ENCODE measurements at regions not wholly inside any gene's neighbourhood (a gene's known extent, or its start where the extent isn't known, plus 50 kb on each side); places are given as distances from the start of the nearest gene placed in this dataset.
A peak's percentile ranks its signal among the peaks of the same experiment; 100 is the strongest.

GRCh38 chr21:14321042-14321441 is 61.9 kb downstream of the HSPA13 start:
- H3K4me3 ChIP-seq, result no peak overlapping the region
- no peaks in the 10 kb centered on the region for H3K9me3 ChIP-seq (replicated peaks)
- H3K27me3 ChIP-seq, result no peaks in the 10 kb centered on the region; the same call in 1 of the 2 replicates
- peak in 1 of 2 experiments; percentile 18 for DNase-seq
- no peaks in the 10 kb centered on the region for H3K4me1 ChIP-seq
- no peaks in the 10 kb centered on the region for H3K36me3 ChIP-seq
- no peak overlapping the region for H3K27ac ChIP-seq

DNA sequence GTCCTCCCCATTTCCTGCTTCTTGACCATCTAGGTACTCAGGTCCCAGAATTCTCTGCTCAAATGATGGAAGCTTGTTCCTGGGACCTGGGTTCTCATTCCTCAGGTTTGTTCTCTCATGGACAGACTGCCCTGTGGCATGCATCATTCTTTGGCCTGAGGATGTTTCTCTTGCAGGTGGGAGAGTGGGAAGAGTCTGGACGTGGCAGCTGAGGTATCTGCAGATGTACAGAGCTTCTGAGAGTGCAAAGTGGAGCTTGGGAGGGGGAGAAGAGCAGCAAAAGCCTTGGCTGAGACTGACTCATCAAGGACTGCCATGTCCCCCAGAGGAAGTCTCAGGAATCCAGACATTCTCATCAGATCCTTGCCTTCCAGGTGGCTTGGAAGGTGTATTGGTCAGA is 63.1 kb downstream of the HSPA13 start:
- DNase-seq, result no peak
- H3K27ac ChIP-seq, result no peak overlapping the region
- no peaks in the 10 kb centered on the region; the same call in 1 of the 2 replicates for H3K27me3 ChIP-seq
- H3K36me3 ChIP-seq, result no peaks in the 10 kb centered on the region
- no peaks in the 10 kb centered on the region for H3K9me3 ChIP-seq (replicated peaks)
- H3K4me1 ChIP-seq, result no peaks in the 10 kb centered on the region
- H3K4me3 ChIP-seq, result no peak overlapping the region

GRCh38 chr21:14318578-14318977 is 64.4 kb downstream of the HSPA13 start:
- Histone ChIP-seq H3K4me3 (no peak overlapping the region), H3K27me3 (no peaks in the 10 kb centered on the region; the same call in 1 of the 2 replicates), H3K36me3 (no peaks in the 10 kb centered on the region), H3K27ac (no peak overlapping the region), H3K4me1 (no peaks in the 10 kb centered on the region), H3K9me3 (replicated peaks) (no peaks in the 10 kb centered on the region)
- DNase-seq, result no peak

DNA sequence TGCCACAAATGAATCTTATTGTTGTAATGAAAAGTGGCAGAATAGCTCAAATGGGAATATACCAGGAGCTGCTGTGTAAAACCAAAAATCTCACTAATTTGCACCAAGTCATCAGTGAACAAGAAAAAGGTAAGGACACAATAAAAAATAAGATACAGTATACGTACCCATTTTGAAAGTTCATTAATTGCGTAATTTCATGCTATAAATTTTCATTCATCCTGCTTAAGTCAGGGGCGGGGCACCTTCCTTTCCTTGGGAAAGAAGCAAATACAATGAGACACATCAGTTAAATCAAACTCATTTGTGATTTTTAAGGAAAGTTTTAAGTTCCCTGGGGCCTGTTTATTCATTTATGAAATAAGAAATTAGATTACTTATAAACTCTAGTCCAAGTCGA is 65.4 kb downstream of the HSPA13 start:
- no peaks in the 10 kb centered on the region for H3K9me3 ChIP-seq (replicated peaks)
- H3K27me3 ChIP-seq, result peaks cover 4% of the 10 kb centered on the region; the same call in 1 of the 2 replicates
- no peak overlapping the region for H3K4me3 ChIP-seq
- no peak overlapping the region for H3K27ac ChIP-seq
- no peak for DNase-seq
- no peaks in the 10 kb centered on the region for H3K4me1 ChIP-seq
- no peaks in the 10 kb centered on the region for H3K36me3 ChIP-seq

DNA sequence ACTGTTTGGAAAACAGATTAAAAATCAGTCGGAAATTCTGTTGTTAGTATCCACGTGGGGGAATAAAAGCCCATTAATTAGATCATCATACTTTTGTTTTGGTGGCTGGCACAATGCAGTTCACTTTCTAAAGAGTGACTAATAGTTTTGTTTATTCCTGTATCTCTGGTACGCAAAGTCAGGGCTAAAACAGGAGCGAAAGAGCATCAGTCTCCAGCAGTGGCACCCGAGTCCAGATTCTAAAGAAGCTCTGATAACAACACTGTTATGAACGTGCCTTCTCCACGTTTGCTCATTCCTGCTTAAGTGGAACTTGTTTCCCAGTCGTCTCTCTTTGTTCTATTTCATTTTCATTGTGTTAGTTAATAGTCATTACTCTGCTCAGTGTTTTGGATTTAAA is 69.6 kb downstream of the HSPA13 start:
- H3K4me1 ChIP-seq, result no peaks in the 10 kb centered on the region
- no peaks in the 10 kb centered on the region for H3K36me3 ChIP-seq
- H3K4me3 ChIP-seq, result no peak overlapping the region
- H3K9me3 ChIP-seq (replicated peaks), result no peaks in the 10 kb centered on the region
- H3K27ac ChIP-seq, result no peak overlapping the region
- no peak for DNase-seq
- H3K27me3 ChIP-seq, result 0 out of 2 replicates have a peak, but pooled peaks cover 4% of the 10 kb centered on the region

DNA sequence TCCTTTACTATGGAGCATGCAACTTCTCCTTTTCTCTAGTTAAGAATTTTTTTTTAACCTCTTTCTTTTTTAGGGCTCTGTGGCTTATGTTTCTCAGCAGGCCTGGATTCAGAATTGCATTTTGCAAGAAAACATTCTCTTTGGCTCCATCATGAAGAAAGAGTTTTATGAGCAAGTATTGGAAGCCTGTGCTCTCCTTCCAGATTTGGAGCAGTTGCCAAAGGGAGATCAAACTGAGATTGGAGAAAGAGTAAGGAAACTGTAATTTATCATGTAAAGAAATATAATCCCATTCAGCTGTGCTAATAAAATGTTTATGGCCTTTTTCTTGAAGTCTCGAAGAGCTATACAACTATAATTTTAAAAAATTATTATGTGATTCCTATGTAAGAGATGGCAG is 70.1 kb downstream of the HSPA13 start:
- H3K27me3 ChIP-seq, result 0 out of 2 replicates have a peak, but pooled peaks cover 4% of the 10 kb centered on the region
- no peak overlapping the region for H3K4me3 ChIP-seq
- no peaks in the 10 kb centered on the region for H3K9me3 ChIP-seq (replicated peaks)
- DNase-seq, result no peak
- H3K27ac ChIP-seq, result no peak overlapping the region
- no peaks in the 10 kb centered on the region for H3K4me1 ChIP-seq
- H3K36me3 ChIP-seq, result no peaks in the 10 kb centered on the region

- Histone ChIP-seq H3K9me3 (replicated peaks) (no peaks in the 10 kb centered on the region), H3K27me3 (0 out of 2 replicates have a peak, but pooled peaks cover 4% of the 10 kb centered on the region)
- no peak for DNase-seq
These were observed 74.7 kb downstream of the HSPA13 start for GRCh38 chr21:14308234-14308633.

DNA sequence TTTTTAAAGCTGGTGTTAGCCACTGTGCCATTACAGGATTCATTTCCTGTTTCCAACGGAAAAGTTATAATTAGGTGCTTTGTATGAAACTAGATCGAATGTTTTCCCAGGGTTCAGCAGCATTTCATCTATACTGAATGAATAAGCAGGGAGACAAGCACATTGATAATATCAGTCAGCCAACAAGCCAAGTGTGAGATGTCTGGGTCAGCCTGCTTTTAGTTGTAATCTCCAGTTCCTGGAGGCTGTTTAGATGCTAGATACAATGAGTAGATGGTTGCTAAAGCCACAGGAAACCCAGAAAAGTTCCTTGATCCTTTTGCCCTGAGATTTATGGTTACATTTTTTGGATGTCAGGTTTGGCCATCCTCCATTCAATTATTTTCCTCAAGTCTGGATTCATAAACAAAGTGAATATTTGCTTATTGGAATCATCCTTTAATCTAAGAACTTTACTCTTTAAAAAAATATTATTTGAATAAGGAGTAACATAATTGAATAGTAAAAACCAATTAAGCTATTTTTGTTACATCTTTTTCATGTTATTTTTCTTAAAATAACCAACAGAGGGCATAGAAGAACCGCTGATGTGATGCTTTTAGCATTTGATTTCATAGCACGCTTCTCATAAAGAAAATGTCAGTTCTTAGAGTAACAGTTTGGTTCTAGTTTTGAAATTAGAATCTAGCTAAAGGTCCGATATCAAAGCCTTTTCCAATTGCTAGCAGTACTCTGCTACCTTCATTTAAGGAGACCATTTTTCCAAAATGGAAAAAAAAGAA is 76.6 kb downstream of the HSPA13 start:
- no peaks in the 10 kb centered on the region for H3K27me3 ChIP-seq
- H3K36me3 ChIP-seq, result no peaks in the 10 kb centered on the region
- no peak overlapping the region for H3K27ac ChIP-seq
- DNase-seq, result peak in 1 of 2 experiments; percentile 27
- no peak overlapping the region for H3K4me3 ChIP-seq
- H3K9me3 ChIP-seq (replicated peaks), result no peaks in the 10 kb centered on the region
- no peaks in the 10 kb centered on the region for H3K4me1 ChIP-seq

More at GRCh38 chr21:14308234-14308633, 74.7 kb downstream of the HSPA13 start:
- Histone ChIP-seq H3K27ac (no peak overlapping the region), H3K4me1 (no peaks in the 10 kb centered on the region), H3K4me3 (no peak overlapping the region), H3K36me3 (no peaks in the 10 kb centered on the region)

DNA sequence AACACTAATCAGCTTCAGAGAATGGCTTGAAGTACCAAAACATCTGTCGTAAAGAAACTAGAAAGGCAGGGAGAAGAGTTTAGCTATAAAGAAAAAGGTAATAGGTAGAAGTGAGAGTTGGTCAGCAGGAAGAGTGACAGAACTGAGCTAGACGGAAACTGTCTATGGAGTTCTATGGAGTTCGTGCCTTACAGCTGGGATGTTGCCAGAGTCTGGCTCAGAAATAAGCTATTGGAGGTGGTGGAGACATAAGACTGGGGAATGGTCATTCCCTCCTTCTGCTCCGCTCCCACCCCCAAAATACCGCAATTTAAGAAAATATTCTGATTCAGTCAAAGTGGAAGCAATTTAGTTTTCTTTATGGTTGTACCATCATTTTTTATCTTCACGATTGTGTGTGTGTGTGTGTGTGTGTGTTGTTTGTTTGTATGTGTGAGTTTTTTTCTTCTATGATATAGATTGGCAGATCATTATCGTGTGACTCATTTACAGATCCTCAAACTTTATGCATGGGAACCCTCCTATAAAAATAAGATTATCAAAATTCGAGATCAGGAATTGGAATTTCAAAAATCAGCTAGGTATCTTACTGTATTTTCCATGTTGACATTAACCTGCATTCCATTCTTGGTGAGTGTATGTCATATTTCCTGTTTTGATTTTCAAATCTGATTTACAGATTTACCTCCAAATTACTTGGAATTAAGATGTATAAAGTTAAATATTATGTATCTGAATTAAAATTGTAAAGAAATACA is 79.0 kb downstream of the HSPA13 start:
- Histone ChIP-seq H3K4me3 (no peak overlapping the region), H3K27ac (no peak overlapping the region), H3K36me3 (no peaks in the 10 kb centered on the region), H3K4me1 (no peaks in the 10 kb centered on the region), H3K9me3 (replicated peaks) (no peaks in the 10 kb centered on the region), H3K27me3 (no peaks in the 10 kb centered on the region)
- no peak for DNase-seq

DNA sequence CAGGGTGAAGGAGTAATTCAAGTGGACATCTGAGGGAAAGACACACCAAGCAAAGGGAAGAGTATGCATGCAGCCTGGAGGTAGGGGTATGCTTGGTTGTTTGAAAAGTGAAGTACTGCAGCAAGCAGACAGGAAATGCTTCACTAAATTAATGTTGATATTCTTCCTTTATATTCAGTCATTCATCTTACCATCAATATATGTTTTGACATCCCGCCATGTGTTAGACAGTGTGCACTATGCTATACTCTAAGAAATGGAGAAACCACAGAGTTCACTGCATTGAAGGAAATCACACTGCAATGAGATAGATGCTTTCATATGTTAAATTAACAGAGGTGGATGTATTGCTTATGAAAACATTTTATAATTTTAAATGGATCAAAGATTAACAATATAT is 82.9 kb downstream of the HSPA13 start:
- no peak overlapping the region for H3K27ac ChIP-seq
- H3K4me1 ChIP-seq, result no peaks in the 10 kb centered on the region
- no peaks in the 10 kb centered on the region for H3K36me3 ChIP-seq
- no peaks in the 10 kb centered on the region for H3K27me3 ChIP-seq
- H3K4me3 ChIP-seq, result no peak overlapping the region
- H3K9me3 ChIP-seq (replicated peaks), result no peaks in the 10 kb centered on the region
- no peak for DNase-seq

GRCh38 chr21:14290576-14290975 is 74.6 kb downstream of the RBM11 start:
- H3K9me3 ChIP-seq (replicated peaks), result no peaks in the 10 kb centered on the region
- no peak for DNase-seq
- H3K27ac ChIP-seq, result no peak overlapping the region
- no peaks in the 10 kb centered on the region for H3K36me3 ChIP-seq
- H3K4me3 ChIP-seq, result no peak overlapping the region
- H3K27me3 ChIP-seq, result no peaks in the 10 kb centered on the region
- H3K4me1 ChIP-seq, result no peaks in the 10 kb centered on the region

GRCh38 chr21:14288922-14289321 is 73.0 kb downstream of the RBM11 start:
- no peak overlapping the region for H3K27ac ChIP-seq
- no peak for DNase-seq
- H3K9me3 ChIP-seq (replicated peaks), result no peaks in the 10 kb centered on the region
- no peaks in the 10 kb centered on the region for H3K27me3 ChIP-seq
- H3K36me3 ChIP-seq, result no peaks in the 10 kb centered on the region
- no peak overlapping the region for H3K4me3 ChIP-seq
- no peaks in the 10 kb centered on the region for H3K4me1 ChIP-seq

- no peaks in the 10 kb centered on the region for H3K9me3 ChIP-seq (replicated peaks)
- H3K36me3 ChIP-seq, result no peaks in the 10 kb centered on the region
- DNase-seq, result no peak
- no peaks in the 10 kb centered on the region for H3K4me1 ChIP-seq
- peaks cover 7% of the 10 kb centered on the region; the same call in 1 of the 2 replicates for H3K27me3 ChIP-seq
- no peak overlapping the region for H3K27ac ChIP-seq
- H3K4me3 ChIP-seq, result no peak overlapping the region
These were observed 69.3 kb downstream of the RBM11 start for GRCh38 chr21:14285147-14285761.

GRCh38 chr21:14284481-14284880 is 68.5 kb downstream of the RBM11 start:
- peaks cover 8% of the 10 kb centered on the region; the same call in 1 of the 2 replicates for H3K27me3 ChIP-seq

More at GRCh38 chr21:14284481-14284880, 68.5 kb downstream of the RBM11 start:
- DNase-seq, result no peak
- Histone ChIP-seq H3K4me3 (no peak overlapping the region), H3K9me3 (replicated peaks) (no peaks in the 10 kb centered on the region), H3K36me3 (no peaks in the 10 kb centered on the region), H3K27ac (no peak overlapping the region), H3K4me1 (no peaks in the 10 kb centered on the region)

Data from SJCRH30 (cell line).